GM12875 (cell line): ENCODE measurements at regions not wholly inside any gene's neighbourhood (a gene's known extent, or its start where the extent isn't known, plus 50 kb on each side); places are given as distances from the start of the nearest gene placed in this dataset.

Experiments used
- H3K4me3 ChIP-seq: one replicate; pipeline ENCODE4 v1.5.1; 2011; ENCODE audit warnings: low read depth, low read length, control low read depth
- TF ChIP-seq, protein P1 (sequence below): IDR thresholded peaks from 2 replicates; pipeline ENCODE4 v1.5.1; 2011; ENCODE audit warnings: low read depth, mild to moderate bottlenecking, control low read depth, inconsistent platforms, low read length, moderate library complexity, borderline replicate concordance; ENCODE audit not compliant: insufficient read depth

DNA sequence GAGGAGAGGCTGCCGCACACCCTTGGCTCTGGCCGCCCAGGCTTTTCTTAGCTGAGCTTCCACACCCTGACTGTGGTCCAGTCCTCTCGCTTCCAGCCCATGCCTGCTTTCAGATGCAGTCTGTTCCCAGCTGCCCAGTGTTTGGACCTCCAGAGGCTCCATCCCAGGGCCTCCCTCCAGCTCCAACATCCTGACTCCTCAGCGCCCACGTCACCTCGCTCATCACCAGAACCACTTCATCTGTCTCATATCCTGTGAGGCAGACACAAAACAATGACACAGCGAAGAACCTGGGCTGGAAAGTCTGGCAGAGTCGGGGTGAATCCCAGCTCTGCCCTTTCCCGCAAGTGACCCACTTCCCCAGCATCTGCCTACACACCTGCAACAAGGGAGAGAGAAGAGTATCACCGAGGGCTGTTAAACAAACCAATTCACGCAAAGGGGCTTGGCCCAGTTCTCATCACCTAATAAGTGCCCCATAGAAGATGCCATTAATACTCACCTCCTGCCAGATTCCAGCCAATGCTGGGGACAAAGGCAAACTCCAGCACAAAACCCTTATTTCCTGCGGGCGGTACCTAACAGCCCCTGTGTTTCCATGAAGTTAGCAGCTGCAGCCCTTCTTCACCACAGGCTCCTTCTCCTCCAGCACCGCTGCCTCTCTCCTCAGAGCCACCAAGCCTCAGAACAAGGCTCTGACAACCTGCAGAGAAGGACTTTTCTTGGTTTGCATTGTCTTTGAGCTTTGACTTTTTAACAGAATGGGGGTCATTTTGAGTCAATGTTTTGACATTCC, 133.4 kb upstream of the CDH4 start:
- TF ChIP-seq, protein P1, sequence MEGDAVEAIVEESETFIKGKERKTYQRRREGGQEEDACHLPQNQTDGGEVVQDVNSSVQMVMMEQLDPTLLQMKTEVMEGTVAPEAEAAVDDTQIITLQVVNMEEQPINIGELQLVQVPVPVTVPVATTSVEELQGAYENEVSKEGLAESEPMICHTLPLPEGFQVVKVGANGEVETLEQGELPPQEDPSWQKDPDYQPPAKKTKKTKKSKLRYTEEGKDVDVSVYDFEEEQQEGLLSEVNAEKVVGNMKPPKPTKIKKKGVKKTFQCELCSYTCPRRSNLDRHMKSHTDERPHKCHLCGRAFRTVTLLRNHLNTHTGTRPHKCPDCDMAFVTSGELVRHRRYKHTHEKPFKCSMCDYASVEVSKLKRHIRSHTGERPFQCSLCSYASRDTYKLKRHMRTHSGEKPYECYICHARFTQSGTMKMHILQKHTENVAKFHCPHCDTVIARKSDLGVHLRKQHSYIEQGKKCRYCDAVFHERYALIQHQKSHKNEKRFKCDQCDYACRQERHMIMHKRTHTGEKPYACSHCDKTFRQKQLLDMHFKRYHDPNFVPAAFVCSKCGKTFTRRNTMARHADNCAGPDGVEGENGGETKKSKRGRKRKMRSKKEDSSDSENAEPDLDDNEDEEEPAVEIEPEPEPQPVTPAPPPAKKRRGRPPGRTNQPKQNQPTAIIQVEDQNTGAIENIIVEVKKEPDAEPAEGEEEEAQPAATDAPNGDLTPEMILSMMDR: no peak
- H3K4me3 ChIP-seq: no peak overlapping the region

DNA sequence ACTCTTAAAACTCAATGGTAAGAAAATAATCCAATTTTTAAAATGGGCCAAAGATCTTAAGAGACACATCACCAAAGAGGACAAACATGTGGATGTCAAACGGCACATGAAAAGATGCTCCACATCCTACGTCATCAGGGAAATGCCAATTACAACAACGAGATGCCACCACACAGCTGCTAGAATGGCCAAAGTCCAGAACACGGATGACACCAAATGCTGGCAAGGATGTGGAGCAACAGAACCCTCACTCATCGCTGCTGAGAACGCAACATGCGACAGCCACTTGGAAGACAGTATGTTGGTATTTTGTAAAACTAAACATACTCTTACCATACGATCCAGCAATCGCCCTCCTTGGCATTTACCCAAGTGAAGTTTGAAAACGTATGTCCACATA, 132.8 kb upstream of the CDH4 start:
- no peak overlapping the region for H3K4me3 ChIP-seq
- TF ChIP-seq, protein P1: no peak

DNA sequence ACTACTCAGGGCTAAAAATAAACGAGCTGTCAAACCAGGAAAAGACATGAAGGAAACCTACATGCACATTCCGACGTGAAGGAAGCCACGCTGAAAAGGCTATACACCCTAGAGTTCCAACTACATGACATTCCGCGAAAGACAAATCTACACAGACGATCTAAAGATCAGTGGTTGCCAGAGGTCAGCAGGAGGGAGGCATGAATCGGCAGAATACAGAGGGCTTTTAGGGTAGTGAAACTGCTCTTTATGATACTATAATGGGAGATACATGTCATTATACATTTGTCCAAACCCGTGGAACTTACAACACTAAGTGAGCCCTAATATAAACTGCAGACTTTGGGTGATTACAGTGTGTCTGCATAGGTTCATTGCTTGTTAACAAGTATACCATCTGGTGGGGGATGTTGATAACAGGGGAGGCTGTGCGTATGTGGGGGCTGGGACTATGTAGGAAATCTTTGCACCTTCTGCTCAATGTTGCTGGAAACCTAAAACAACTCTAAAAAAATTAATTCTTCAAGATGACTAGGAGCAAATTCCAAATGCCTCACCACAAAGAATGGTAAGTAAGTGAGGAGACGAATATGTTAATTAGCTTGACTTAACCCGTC, 132.2 kb upstream of the CDH4 start:
- H3K4me3 ChIP-seq: no peak overlapping the region
- TF ChIP-seq, protein P1: no peak

DNA sequence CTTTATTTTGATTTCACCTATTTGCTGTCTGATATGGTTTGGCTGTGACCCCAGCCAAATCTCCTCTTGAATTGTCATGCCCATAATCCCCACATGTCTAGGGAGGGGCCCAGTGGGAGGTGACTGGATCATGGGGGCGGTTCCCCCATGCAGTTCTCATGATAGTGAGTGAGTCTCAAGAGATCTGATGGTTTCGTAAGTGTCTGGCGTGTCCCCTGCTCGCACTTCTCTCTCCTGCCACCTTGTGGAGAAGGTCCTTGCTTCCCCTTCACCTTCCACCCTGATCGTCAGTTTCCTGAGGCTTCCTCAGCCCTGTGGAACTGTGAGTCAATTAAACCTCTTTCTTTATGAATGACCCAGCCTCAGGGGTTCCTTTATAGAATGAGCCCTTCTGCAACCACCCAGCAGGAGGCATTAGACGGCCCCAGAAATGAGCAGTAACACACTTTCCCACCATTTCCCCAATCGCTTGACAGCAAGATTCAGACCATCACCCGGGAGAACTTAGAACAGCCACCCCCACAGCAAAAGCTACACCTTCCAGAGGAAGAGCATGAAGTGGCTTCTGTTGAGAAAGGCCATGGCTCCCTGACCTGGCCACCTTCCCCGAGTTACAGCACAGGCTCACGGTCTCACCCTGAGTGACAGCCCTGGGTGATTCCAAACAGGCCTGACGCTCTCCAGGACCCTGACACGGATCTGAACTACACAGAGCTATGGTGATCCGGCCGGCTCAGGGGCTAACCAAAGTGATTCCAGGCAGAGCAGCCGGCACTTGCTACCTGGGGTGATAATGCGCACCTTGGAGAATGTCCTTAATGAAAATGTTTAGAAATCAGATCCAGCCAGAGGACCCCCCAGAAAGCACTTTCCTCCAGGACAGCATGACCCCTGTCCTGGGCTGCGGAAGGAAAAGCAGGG, 131.2 kb upstream of the CDH4 start:
- TF ChIP-seq, protein P1: no peak
- no peak overlapping the region for H3K4me3 ChIP-seq

DNA sequence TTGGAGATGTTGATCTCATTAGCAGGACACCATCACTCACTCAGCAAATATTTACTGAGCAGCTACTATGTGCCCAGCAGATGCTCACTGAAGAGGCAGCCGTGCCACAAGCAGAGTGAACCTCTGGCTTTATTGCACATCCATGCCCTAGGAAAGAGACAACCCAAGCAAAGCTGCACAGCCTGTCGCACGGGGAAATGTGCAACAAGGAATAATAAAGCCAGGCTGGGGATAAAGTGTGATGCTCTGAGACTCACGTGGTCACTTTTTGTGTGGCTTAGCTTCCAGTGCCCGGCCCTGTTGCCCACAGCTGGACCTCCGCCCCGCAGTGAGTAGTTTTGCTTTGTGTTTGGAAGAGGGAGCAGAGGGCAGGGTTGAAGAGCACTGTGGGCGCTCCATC, 130.4 kb upstream of the CDH4 start:
- no peak overlapping the region for H3K4me3 ChIP-seq
- TF ChIP-seq, protein P1: no peak

DNA sequence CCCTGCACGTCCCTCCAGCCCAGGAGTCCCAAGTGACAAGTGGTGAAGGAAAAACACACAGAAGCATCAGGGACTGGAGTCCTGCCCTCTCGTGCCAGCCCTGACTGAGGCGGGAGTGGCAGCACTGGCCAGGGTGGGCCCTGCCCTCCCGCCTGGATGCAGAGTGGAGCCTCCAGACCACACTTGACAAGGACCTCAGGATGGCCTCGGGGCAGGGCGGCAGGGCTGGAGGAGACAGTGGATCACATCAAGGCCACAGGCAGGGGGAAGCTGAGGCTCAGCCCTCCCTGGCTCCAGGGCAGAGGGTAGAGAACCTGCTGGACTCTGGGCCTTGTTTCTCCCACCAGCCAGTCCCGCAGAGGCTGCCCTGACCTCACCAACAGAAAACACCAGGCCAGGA, 128.8 kb upstream of the CDH4 start:
- TF ChIP-seq, protein P1: no peak
- no peak overlapping the region for H3K4me3 ChIP-seq
